Thyroid gland (tissue), 4 donors: ENCODE measurements at regions not wholly inside any gene's neighbourhood (a gene's known extent, or its start where the extent isn't known, plus 50 kb on each side); places are given as distances from the start of the nearest gene placed in this dataset.

ENCODE experiments used
- DNase-seq, 2 donors: peaks; one replicate each; pipeline ENCODE4 v3.0.0-alpha.2; 2019
- H3K27ac ChIP-seq, 3 donors: fragments of 200-600 bp; sonication (generic); 1 replicate in 2 of 3; 2 replicates in 1 of 3; pipeline ENCODE4 v1.5.1; 2016 to 2019; ENCODE audit warnings: mild to moderate bottlenecking in 1 of 3, moderate library complexity in 1 of 3
- H3K27me3 ChIP-seq: fragments of 200-600 bp; sonication (generic); one replicate; pipeline ENCODE4 v1.5.1; 2019
- H3K36me3 ChIP-seq, 2 donors: fragments of 200-600 bp; sonication (generic); one replicate each; pipeline ENCODE4 v1.5.1; 2016 to 2019
- H3K4me1 ChIP-seq, 2 donors: fragments of 200-600 bp; sonication (generic); one replicate each; pipeline ENCODE4 v1.5.1; 2017 to 2019
- H3K4me3 ChIP-seq, 3 donors: fragments of 200-600 bp; sonication (generic); replicated peaks in 1 of 3; 1 replicate in 2 of 3; 2 replicates in 1 of 3; pipeline ENCODE4 v1.5.1; 2016; ENCODE audit warnings: mild to moderate bottlenecking in 1 of 3
- H3K9me3 ChIP-seq: fragments of 200-600 bp; sonication (generic); one replicate; pipeline ENCODE4 v1.5.1; 2017
- POLR2A ChIP-seq, 2 donors: fragments of 450-650 bp; IDR thresholded peaks; one replicate each; pipeline ENCODE4 v1.6.1; 2017; ENCODE audit warnings: antibody characterized with exemption in 2 of 2, mild to moderate bottlenecking in 2 of 2, moderate library complexity in 1 of 2
- WGBS, 2 donors: methylation state at CpG; one replicate each; pipeline ENCODE4 v1.1.5; 2017; 5-methylcytosine and 5-hydroxymethylcytosine counted together
- intact Hi-C: fragments of 100-400 bp; cut with DNase I; formaldehyde crosslinking; loops from one replicate; pipeline ENCODE4 v1.15.1; 2023
- TF ChIP-seq, protein P1 (sequence below), 6 experiments: fragments of 200-600 bp in 3 of 6; fragments of 450-650 bp in 3 of 6; sonication (generic) in 3 of 6; IDR thresholded peaks; one replicate each; pipeline ENCODE4 v1.5.1; 2016 to 2019; ENCODE audit warnings: antibody characterized with exemption in 6 of 6, mild to moderate bottlenecking in 2 of 6, inconsistent platforms in 1 of 6, moderate library complexity in 1 of 6

DNA sequence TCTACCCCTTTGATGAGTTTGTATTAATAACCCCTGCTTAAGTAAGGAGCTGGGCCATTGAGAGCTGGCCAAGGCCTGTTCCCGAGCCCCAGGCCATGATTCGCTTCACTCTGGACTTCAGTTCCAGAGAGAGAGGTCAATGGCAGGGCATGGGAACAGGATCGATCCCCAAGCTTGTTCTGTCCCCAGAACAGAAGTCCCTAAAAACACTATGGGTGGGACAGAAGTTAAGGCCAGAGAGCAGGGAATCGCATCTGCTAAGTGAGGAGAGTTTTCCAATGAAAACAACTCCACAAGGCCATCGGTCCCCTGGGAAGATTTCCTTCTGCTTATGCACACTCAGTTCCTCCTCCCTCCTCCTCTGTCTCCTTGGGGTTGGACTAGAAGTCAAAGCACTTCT, 159.6 kb downstream of the LSM5 start:
- H3K36me3 ChIP-seq, result no peaks in the 10 kb centered on the region
- DNase-seq, result no peak
- no peaks in the 10 kb centered on the region for H3K27me3 ChIP-seq
- intact Hi-C loops, result no loop called here
- no peaks in the 10 kb centered on the region for H3K9me3 ChIP-seq
- no peak overlapping the region for H3K4me3 ChIP-seq
- no peaks in the 10 kb centered on the region for H3K4me1 ChIP-seq
- WGBS, 2 donors, result 74 to 84% methylated on average over 5 of the region's 5 CpGs
- TF ChIP-seq, protein P1, sequence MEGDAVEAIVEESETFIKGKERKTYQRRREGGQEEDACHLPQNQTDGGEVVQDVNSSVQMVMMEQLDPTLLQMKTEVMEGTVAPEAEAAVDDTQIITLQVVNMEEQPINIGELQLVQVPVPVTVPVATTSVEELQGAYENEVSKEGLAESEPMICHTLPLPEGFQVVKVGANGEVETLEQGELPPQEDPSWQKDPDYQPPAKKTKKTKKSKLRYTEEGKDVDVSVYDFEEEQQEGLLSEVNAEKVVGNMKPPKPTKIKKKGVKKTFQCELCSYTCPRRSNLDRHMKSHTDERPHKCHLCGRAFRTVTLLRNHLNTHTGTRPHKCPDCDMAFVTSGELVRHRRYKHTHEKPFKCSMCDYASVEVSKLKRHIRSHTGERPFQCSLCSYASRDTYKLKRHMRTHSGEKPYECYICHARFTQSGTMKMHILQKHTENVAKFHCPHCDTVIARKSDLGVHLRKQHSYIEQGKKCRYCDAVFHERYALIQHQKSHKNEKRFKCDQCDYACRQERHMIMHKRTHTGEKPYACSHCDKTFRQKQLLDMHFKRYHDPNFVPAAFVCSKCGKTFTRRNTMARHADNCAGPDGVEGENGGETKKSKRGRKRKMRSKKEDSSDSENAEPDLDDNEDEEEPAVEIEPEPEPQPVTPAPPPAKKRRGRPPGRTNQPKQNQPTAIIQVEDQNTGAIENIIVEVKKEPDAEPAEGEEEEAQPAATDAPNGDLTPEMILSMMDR (IDR thresholded peaks at IDR 0.05), result no peak
- no peak for TF ChIP-seq POLR2A (IDR thresholded peaks at IDR 0.05)
- H3K27ac ChIP-seq, result no peak overlapping the region

DNA sequence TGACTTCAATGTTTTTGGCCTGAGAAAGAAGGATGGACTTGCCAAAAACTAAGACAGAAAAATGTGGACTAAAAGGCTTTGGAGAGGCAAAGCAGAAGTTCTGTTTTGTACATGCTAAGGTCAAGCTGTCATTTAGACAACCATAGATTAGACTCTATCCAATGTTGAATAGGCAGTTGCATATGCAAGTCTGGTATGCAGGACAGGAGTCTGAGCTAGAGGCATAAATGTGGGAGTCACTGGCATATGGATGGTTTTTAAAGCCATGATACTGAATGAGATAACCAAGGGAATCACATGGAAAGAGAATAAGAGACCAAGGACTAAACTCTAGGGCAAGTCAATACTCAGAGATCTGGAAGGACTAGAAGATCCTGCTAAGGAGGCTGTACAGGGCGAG, 164.1 kb downstream of the LSM5 start:
- Histone ChIP-seq H3K4me1 (no peaks in the 10 kb centered on the region), H3K4me3 (no peak overlapping the region), H3K27ac (no peak overlapping the region), H3K27me3 (no peaks in the 10 kb centered on the region), H3K9me3 (no peaks in the 10 kb centered on the region), H3K36me3 (no peaks in the 10 kb centered on the region)
- TF ChIP-seq POLR2A (IDR thresholded peaks at IDR 0.05), result no peak
- TF ChIP-seq, protein P1 (IDR thresholded peaks at IDR 0.05), result no peak
- WGBS, 2 donors, result 44 to 53% methylated on average over 1 of the region's 1 CpG
- intact Hi-C loops, result no loop called here
- no peak for DNase-seq

DNA sequence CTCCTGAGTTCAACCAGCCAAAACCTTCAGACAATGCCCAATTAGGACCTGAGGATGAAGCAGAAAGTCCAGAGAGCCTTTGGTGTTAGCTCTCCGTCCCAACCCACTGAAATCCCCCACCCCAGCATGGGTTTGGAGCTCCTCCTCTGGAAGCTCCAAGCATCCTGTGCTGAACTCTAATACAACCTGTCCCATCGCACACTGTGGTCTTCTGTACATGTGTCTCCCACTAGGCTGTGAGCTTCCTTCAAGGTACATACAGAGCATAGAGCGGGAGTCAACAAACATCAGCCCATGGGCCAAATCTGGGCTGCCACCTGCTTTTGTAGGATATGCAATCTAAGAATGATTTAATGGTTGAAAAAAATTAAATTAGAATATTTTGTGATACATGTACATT, 166.5 kb downstream of the LSM5 start:
- intact Hi-C loops, result no loop called here
- Histone ChIP-seq H3K36me3 (no peaks in the 10 kb centered on the region), H3K4me1 (no peaks in the 10 kb centered on the region), H3K27ac (no peak overlapping the region), H3K9me3 (no peaks in the 10 kb centered on the region), H3K4me3 (no peak overlapping the region), H3K27me3 (no peaks in the 10 kb centered on the region)
- no peak for TF ChIP-seq POLR2A (IDR thresholded peaks at IDR 0.05)
- TF ChIP-seq, protein P1 (IDR thresholded peaks at IDR 0.05), result no peak
- WGBS, 2 donors, result 87% methylated on average over 3 of the region's 3 CpGs
- no peak for DNase-seq

DNA sequence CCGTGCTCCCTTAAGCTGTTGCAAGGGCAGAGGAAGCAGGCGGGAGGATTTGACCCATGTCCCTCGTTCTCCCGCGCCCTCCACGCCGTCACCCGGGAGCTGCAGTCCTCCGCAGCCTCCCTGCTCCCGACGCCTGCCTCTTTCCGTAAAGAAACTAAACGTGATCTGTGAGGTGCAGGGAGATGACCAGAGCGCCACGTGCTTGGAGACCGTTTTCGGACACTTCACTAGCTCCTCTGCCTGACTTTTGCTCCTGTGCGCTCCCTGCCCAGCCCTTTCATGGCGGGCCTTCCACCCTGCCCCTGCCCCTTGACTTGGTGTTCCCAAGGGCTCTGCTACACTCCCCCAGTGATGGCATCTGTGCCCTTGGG, 171.2 kb downstream of the LSM5 start:
- WGBS, 2 donors, result 11 to 36% methylated on average over 10 to 19 of the region's 19 CpGs
- DNase-seq, result no peak
- Histone ChIP-seq H3K27ac (no peak overlapping the region), H3K36me3 (no peaks in the 10 kb centered on the region), H3K4me1 (no peaks in the 10 kb centered on the region), H3K27me3 (no peaks in the 10 kb centered on the region), H3K4me3 (no peak overlapping the region), H3K9me3 (no peaks in the 10 kb centered on the region)
- intact Hi-C loops, result no loop called here
- TF ChIP-seq POLR2A (IDR thresholded peaks at IDR 0.05), result no peak
- TF ChIP-seq, protein P1 (IDR thresholded peaks at IDR 0.05), result no peak

DNA sequence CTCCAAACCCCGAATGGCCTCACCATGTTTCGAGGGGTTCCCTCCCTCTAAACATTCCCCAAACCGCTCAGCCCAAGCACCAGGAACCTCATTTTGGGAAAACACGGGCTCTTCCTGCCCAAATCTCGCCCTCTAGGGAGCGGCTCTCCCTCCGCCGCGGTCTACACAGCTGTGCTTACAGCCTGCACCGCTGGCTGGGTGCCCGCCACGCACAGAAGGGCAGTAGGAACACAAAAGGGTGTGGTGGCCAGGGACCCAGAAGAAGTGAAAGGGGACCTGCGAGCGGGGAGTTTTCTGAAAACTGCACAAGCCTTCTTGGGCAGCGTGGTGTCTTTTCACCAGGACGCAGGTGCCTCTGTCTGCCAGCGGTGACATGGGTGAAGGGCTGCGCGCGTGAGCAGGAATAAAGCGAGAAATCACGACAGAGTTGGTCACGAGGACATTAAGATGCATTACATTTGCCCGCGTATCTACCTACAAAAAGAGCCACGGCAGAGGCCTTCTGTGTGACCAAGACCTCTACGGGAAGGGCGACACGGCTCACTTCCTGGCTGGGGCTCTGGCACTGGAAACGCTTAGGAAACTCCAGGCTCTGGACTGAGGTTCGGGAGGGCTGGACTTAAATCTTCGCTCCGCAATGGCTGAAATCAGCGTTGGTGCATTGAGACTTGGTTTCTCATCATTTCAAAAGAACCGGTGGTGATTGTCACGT, 171.7 kb downstream of the LSM5 start:
- H3K27ac ChIP-seq, result no peak overlapping the region
- intact Hi-C loops, result no loop called here
- H3K36me3 ChIP-seq, result no peaks in the 10 kb centered on the region
- no peak for TF ChIP-seq POLR2A (IDR thresholded peaks at IDR 0.05)
- TF ChIP-seq, protein P1 (IDR thresholded peaks at IDR 0.05), result no peak
- no peak overlapping the region for H3K4me3 ChIP-seq
- no peaks in the 10 kb centered on the region for H3K4me1 ChIP-seq
- no peaks in the 10 kb centered on the region for H3K27me3 ChIP-seq
- peak in 1 of 2 donors; percentile 41 for DNase-seq
- 16 to 33% methylated on average over 29 to 34 of the region's 36 CpGs for WGBS, 2 donors
- no peaks in the 10 kb centered on the region for H3K9me3 ChIP-seq
